HG03135 (cell line): ENCODE measurements at regions not wholly inside any gene's neighbourhood (a gene's known extent, or its start where the extent isn't known, plus 50 kb on each side); places are given as distances from the start of the nearest gene placed in this dataset.

Experiments
- ATAC-seq: cut with Tn5 transposase; IDR thresholded peaks from one replicate; pipeline ENCODE4 v1.9.1; 2021; ENCODE audit warnings: mild to moderate bottlenecking, moderate library complexity; ENCODE audit not compliant: unreplicated experiment

DNA sequence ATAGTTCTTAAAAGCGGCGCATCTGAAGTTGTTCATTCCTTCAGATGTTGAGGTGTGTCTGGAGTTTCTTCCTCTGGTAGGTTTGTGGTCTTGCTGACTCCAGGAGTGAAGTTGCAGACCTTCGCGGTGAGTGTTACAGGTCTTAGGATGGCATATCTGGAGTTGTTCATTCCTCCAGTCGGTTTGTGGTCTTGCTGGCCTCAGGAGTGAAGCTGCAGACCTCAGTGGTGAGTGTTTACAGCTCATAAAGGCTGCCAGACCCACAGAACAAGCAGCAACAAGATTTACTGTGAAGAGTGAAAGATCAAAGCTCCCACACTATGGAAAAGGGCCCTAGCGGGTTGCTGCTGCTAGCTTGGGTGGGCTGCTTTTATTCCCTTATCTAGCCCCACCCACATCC, 201.7 kb upstream of the PDGFD start:
- no peak for ATAC-seq

DNA sequence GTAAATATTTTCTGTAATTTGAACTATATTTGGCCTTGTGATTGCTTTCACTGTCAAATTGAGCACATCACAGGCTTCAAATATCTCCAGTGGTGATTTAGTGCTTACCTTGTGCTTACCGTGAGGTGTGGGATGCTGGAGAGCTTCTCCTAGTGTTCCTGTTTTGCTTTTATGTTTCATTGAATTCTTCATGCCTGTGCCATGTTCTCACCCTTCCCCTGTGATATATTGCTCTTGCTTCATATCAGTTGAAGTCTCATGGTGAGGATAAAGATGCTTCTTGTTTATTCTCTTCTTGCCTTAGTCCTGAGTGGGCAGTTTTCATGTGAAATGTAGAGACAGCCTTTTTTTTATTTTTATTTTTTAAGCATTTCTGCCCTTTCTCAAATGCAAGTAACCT, 198.0 kb upstream of the PDGFD start:
- ATAC-seq = no peak

DNA sequence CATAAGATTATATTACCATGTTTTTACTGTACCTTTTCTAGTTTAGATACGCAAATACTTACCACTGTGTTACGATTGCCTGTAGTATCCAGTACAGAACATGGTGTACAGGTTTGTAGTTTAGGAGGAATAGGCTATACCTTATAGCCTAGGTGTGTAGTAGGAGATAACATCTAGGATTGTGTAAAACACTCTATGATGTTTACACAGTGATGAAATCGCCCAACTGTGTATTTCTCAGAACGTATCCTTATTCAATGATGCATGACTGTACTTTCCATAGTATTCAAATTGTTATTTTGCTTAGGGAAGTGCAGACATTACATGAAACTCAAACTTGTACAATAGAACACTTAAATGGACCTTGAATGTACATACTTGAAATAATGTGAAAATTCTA, 188.1 kb upstream of the PDGFD start:
- no peak for ATAC-seq

DNA sequence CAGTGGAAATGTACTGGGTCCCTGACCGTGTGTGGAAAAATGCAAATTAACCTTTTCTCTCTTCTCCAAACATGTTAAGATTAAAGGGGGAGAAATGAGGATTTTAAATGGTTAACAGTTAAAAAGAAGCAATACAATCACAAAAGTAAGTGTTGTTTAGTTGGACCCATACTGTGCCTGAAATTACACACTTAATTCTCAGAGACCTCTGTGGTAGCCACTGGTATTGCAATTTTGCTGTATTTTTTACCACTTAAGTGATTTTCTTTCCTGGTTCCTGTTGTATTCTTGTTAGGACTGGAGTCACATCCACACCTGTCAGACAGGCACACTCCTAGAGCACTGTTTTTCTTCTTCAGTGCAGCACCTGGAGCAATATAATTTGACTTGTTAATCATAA, 179.6 kb upstream of the PDGFD start:
- ATAC-seq = no peak

DNA sequence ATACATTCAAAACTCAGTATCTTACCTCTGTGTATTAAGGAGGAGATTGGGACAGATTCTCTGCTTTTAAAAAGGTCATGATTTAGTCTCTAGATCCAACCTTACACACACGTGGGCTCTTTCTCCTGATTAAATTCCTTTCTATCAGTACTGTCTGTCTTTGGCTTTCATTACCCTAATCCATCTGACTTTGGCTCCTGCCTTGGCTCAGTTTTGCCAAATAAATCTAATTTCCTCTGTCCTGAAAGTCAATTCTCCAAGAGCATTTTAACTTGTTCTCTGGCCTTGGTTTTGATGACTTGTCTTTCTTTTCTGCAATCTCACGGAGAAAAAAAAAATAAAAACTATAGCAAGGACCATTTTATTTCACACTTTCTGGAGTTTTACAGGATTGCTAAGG, 176.6 kb upstream of the PDGFD start:
- no peak for ATAC-seq

DNA sequence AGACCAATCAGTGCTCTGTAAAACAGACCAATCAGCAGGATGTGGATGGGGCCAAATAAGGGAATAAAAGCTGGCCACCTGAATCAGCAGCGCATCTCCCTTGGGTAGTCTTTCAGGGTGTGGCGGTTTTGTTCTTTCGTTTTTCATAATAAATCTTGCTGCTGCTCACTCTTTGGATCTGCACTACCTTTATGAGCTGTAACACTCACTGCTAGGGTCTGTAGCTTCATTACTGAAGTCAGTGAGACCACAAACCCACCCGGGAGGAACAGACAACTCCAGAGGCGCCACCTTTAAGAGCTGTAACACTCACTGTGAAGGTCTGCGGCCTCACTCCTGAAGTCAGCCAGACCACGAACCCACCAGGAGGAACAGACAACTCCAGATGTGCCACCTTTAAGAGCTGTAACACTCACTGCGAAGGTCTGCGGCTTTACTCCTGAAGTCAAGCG, 175.5 kb upstream of the PDGFD start:
- no peak for ATAC-seq

DNA sequence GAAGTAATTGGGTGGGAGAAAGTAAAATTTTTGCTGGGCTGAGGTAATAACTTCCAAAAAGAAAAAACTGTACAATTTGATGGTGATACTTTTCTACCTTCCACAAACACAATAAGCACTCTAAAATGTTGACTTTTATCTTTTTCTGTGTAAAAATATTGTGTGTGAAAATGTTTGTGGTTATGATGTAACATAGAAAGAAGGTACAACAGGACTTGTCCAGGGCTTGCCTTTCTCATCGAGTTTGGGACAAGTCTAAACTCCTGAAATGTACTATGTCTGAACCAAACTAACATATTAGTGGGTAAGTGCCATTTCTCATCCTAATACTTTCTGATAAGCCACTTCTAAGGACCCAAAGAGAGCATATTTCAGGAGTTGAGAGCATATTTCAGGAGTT, 174.2 kb upstream of the PDGFD start:
- no peak for ATAC-seq

DNA sequence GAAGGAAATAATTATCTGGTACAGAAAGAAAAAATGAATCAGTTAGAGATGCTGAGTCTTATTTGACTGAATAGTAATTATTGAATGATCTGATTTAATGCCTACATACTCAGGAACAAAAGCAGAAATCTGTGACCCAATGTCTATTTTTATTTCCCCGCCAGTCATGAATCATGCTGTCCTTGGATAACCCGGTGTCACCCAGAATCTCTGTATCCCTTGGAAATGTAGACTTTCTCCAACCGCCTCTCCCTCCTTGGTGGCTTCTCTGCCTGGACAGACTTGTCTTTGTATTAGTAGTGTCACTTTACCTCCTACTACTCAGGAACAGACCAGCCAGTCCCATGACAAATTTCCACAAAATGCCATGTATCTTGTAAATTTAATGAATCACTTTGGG, 173.3 kb upstream of the PDGFD start:
- no peak for ATAC-seq

DNA sequence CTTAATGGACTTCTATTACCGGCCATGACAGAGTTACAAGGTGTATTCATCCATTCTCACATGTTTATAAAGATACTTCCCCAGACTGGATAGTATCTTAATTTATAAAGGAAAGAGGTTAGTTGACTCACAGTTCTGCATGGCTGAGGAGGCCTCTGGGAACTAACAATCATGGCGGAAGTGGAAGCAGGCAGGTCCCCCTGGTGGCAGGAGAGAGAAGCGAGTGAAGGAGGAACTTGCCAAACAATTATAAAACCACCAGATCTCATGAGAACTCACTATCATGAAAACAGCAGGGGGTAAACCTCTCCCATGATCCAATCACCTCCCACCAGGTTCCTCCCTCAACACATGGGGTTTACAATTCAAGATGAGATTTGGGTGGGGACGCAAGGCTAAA, 170.0 kb upstream of the PDGFD start:
- ATAC-seq = peak; percentile 77

DNA sequence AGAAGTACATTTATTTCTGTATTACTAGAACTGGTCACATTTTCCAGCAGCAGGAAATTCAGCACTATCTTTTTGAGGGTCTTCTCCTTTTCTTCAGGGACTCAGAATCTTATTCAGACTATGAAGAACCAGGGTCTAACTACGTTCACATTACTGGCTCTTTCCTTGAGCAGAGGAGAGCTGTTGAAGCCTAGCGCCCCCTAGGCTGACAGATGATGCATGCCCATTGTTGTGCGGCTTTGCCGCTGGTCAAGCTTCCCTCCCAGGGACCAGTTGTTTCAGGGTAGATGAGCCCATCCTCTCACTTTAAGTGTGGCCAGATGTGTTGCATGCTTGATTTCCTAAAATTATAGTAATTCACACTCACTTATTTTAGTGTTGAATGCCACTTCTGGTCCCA, 168.2 kb upstream of the PDGFD start:
- no peak for ATAC-seq

DNA sequence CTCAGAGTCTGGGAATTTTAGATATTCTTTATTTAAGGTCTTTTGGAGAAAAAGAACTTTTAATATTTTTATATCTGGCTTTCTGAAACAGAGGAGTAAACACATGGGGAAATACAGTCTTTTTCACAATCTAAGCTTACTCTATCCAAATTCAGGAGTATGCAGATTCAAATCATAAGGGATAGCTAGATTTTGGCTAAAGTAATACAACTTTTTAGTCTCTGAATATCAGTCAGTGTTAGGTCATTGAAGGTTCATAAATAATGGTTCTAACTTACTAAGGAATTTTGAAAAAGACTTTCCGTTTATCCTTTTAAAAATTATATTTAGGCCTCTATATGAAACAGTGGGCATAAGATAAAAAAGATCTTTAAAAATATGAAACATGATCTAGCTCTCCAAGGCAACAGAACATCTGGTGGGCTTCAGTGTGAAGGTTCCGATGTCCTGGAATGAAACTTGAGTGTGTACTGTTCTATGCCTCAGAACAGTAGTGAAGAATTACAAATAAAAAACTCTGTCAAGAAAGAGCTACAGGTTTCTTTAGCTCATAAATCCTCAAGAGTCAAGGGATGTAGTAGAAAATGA, 165.2 kb upstream of the PDGFD start:
- no peak for ATAC-seq

DNA sequence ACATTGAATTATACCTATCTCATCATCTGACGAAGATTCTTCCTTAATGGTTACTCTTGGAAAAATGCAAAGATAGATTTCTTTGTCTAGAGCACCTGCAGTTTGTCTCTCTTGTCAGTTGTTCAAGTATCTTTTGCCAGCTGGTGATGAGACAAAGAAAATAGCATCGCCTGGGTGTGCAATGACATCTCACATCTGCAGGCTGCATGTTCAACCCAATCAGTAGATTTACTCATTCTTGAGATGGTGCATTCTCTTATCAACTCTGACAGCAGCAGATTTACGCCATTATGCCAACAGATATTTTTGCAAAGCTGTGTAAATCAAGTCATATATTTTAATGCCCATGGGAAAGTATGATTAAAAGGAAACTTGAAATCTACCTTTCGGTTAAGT, 164.6 kb upstream of the PDGFD start:
- no peak for ATAC-seq

DNA sequence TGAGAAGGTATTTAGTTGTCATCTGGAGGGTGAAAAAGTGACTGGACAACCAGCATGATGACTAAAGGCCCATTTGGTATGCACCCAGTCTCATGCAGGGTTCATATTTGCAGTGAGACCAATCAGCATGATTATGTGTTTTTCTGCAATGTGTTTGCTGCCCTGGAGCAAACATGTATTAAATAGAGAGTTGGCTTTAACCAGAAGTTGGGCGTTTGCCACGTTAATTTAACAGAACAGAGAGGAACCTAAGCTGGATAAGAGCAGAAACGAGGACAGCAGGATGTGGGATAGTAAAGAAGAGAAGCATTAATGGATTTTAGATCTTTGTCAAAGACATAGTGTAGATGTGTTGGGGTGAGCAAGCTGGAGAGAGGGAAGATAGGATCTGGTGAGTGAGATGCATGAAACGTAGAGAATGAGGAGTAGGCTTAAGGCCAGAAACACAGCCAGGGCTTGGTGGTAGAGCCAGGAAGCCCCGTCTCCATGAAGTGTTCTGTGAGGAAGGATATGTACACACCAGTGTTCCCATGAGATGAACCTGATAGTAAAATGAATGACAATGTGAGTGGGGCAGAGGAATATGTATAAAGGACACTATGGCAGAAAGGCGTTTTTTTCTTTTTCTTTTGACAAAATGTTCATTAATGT, 164.0 kb upstream of the PDGFD start:
- ATAC-seq = no peak

DNA sequence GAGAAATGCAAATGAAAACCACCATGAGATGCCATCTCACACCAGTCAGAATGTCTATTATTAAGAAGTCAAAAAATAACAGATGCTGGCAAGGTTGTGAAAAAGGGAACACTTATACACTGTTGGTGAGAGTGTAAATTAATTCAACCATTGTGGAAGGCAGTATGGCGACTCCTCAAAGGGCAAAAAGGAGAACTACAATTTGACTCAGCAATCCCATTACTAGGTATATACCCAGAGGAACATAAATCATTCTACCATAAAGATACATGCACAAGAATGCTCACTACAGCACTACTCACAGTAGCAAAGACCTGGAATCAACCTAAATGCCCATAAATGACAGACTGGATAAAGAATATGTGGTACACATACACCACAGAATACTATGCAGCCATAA, 161.1 kb upstream of the PDGFD start:
- no peak for ATAC-seq

DNA sequence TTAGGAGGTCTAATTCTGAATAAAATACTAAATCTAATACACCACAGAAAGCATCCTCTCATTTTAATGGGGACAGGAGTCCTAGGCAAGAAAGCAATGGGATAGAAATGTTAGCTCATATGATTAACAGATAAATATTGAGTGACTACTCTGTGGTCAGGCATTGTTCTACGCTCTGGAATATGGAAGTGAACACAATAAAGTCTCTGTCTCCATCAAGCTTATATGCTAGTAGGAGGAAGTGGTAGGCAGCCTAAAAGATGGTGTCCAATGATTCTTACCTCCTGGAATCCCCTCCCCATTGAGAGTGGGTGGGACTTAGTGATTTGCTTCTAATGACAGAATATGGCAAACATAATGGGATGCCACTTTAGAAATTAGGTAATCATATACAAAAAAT, 160.3 kb upstream of the PDGFD start:
- ATAC-seq = no peak

DNA sequence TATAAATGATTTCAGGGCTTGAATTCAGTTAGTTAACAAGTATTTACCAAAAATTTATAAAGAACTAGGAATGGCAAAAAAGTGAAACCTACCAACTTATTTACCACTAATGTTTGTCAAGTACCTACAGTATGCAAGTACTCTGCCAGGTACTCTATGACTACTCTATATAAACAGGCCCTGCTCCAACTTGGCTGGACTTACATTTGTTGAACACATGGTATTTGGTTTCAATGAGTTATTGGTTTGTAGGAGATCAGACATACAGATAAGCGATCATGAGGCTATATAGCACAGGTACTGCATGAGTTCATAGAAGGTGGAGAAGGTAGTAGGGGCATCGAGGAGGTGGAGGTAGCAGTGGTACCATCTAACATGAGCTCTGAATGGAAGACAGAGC, 159.9 kb upstream of the PDGFD start:
- ATAC-seq = no peak

DNA sequence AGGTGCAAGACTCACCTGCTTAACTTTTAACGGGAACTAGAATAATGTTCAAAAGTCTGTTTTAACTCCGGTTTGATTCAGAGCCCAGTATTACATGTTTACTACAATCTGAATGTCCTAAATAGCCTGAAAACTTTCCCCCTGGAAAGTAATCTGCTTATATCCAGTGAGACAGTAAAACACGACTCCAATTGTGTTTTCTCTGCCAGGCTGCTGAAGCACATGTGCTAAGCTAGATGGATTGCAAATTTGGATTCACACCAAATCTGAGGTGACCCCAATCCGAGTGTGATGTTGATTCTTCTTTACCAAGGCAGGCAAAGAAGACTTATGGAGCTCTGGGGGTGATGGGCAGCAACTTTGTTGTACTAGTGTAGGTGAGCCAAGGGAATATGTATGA, 158.7 kb upstream of the PDGFD start:
- ATAC-seq = no peak

DNA sequence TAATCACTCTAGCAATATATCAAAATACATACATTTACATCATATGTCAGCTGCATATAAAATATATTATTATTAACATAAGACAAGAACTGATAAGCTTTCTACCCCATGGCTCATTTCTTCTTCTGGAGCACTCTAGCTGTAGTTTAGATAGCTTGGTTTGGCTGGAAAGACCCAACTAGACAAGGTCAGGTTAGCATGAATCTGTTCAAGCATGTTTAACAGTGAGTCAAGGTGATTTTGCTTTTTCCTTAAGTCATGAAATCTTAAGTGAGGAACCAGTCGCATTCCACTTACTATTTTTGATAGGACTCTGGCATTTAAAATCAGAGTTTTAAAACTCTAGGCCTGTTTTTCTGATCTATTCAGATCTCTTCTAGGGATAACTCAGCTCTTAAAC, 157.0 kb upstream of the PDGFD start:
- no peak for ATAC-seq

DNA sequence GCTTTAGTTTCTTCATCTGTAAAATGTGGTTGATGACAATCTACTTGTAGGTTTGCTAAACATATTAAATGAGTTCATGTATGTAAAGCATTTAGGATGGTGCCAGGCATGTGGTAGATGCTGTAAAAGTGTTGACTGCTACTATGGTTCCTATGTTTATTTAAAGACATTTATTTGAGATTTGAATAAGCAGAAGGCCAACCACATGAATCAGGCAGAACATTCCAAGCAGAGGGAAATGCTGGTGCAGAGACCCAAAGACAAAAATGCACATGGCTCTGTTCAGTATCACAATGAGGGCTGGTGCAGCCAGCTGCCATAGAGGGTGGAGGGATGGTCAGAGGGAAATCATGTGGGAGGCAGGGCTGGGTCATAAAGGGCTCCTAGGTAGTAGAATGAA, 156.2 kb upstream of the PDGFD start:
- no peak for ATAC-seq

DNA sequence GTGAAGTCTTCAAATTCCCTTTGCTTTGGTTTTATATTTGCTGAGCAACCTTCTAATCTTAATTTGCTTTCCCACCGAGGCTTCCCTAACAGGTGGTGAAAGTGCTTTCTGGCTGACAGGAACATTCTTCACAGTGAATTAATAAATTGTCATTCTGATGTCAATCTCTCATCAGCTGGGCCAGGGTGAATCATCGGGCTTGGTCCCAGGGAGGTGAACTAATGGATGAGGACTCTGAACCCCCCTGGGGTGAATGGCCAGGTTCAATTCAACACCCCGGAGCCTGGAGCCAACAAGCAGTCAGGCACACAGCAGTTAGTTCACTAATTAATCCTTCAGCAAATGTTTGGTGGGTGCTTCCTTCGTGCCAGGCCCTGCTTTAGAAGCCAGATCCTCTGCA, 155.4 kb upstream of the PDGFD start:
- no peak for ATAC-seq

DNA sequence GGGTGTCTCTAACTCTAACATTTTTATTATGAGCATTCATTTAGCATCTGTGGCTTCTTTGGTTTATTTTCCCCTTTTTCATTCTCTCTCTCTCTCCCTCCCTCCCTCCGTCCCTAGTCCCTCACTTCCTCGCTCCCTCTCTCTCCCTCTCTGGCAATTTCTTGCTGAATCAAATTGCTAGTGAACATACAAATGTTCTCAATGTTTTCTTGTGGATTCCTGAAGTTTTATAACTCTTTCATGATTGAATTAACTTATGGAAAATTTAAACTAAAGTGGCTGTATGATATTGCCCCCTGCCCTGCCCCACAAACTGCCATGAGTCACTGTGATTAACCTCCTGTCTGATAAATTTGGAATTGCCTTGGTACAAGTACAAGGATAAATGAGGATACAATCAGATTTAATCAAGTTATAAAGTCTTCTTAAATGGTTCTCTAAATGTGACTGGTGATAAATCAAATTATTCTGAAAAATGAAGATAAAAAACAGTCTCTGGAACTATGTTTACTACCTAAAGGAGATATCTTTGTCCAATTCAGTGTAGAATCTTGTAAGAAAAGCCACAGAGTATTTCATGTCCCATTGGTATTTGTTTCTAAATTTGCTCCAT, 143.0 kb upstream of the PDGFD start:
- no peak for ATAC-seq

DNA sequence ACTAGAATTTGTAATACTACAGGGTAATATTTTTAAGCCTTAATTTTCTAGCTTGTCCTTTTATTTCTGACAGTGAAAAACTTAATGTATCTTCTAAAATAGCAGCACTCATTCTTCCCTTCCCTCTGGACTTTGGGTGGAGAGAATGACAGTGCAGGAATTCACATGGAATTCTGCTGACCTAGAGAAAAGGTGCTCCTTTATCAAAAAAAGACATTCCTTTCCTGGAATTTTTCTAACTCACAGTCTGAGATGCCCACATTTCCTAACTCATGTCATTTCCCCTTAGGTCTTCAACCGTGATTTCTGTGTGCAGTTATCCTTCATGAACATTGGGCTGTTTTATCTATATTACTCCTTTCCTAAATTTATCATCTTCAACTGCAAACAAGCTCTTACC, 137.8 kb upstream of the PDGFD start:
- ATAC-seq = no peak

DNA sequence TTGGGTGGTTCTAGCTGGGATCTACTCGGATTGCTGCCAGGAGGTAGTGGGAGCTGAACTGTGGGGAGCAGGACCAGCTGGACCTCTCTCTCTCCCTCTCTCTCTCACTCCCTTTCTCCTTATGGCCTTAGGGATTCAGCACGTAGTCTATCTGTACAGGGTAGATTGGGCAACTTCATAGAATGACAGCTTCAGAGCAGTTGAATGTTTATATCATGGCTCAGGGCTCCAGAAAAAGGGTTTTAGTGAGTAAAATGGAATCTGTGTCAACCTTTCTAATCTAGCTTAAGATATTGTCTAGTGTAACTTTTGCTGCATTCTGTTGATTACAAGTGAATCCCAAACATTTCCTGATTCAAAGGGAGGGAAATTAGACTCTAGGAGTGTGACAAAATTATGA, 127.7 kb upstream of the PDGFD start:
- no peak for ATAC-seq
